ENCODE measurements at regions not wholly inside any gene's neighbourhood (a gene's known extent, or its start where the extent isn't known, plus 50 kb on each side); places are given as distances from the start of the nearest gene placed in this dataset.

DNA sequence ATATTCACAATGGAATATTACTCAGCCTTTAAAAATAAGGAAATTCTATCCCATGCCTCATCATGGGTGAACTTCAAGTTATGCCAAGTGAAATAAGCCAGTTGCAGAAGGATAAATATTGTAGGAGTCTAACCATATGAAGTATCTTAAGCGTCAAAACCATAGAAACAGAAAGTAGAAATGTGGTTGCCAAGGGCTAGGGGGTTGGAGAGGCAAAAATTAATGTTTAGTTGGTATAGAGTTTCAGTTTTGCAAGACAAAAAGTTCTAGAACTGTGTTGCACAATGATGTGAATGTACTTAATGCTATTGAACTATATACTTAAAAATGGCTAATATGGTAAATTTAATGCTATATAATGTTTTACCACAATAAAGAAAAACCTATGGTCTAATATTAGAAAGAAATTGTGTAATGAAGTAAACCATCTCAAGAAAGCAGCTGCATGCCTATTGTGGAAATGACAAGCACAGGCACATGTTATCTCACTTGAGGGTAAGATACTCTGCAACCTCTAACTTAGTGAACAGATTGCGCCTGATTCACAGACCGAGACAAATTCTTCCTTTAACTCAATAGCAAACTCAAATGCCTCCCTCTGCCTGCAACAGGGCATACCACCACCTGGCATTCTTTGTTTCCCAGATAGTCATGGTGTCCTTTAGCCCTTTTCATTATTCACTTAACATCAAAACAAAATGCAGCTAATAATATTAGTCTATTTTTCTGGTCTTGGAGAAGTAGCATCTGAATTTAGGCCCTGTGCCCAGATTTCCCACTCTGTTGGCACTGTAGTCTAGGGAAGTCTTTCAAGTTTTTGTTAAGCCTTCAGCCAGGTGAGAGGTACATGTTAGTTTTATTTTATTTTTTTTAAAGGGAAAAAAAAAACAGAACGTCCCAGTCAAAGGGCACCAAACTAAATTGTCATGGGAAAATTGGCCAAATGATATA is 80.2 kb upstream of the ACP3 start:
- H3K36me3 Mint-ChIP-seq, result no peaks in the 10 kb centered on the region
- H3K27me3 Mint-ChIP-seq, result peaks cover 3% of the 10 kb centered on the region
- no peak for DNase-seq
- no peaks in the 10 kb centered on the region for H3K9me3 Mint-ChIP-seq
- CTCF ChIA-PET, result no interaction called here
- no peaks in the 10 kb centered on the region for H3K4me1 Mint-ChIP-seq
- no peak overlapping the region for H3K27ac Mint-ChIP-seq
- H3K4me3 Mint-ChIP-seq, result no peak overlapping the region

- H3K27ac Mint-ChIP-seq, result no peak overlapping the region
- peaks cover 3% of the 10 kb centered on the region for H3K27me3 Mint-ChIP-seq
- H3K4me1 Mint-ChIP-seq, result no peaks in the 10 kb centered on the region
- no peaks in the 10 kb centered on the region for H3K36me3 Mint-ChIP-seq
- H3K4me3 Mint-ChIP-seq, result no peak overlapping the region
- DNase-seq, result no peak
- no peaks in the 10 kb centered on the region for H3K9me3 Mint-ChIP-seq
- CTCF ChIA-PET, result no interaction called here
These were observed 79.6 kb upstream of the ACP3 start for GRCh38 chr3:132237652-132238032.

DNA sequence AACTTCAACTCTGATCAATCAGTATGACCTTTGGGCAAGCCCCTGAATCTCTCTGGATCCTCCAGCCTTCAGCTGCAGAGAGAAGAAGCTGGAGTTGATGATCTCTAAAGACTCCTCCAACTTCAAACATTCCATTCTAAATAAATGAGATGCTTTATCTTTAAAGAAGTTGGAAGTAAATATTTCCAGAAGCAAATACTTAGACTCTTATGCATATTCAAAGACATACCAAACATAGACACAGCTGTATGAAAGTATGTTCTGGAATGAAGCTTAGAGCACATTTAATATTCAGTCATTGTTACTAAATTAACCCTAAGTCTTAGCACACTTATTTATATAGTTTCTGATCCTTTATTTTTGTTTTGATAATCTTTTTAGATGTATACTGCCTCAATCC is 77.6 kb upstream of the ACP3 start:
- Mint-ChIP-seq H3K4me1 (no peaks in the 10 kb centered on the region), H3K27me3 (peaks cover 3% of the 10 kb centered on the region), H3K36me3 (no peaks in the 10 kb centered on the region), H3K4me3 (no peak overlapping the region), H3K27ac (no peak overlapping the region), H3K9me3 (no peaks in the 10 kb centered on the region)
- no peak for DNase-seq
- CTCF ChIA-PET, result interaction anchor here (0.8 kb wide), 1 partner anchor 24 kb away, joined by 3 read pairs; no protein-coding TSS in a partner anchor

DNA sequence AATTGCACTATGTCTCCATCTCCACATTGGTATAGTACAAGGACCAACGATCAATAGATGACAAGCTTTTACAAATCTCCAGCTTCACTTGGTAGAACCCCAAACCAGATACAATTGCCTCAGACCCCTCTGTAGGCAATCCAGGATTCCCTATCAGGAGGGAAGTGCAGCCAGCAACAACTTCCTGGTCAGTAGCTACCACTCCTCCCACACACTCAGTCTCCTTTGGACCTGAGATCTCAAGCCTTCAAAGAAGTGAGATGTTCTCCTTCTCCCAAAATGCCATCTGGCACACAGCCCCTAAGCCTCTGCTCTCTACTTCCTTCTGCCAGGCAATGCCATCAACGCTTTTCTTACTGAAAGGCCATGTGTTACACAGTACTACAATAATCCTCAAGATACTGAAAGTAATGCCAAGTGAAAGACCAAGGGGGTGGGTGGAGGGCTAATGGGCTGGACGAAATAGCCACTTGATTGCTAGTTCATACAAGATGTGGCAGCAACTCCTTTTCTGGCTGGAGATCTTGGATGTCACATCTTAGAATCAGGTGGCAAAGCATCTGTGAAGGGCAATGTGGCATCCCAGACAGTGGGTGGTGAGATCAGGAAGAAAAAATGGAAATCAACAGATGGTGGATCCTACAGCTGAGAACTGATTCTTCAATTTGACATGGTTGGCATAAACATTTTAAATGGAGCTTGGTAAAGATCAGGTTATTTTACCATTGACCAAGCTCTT is 75.3 kb upstream of the ACP3 start:
- DNase-seq, result no peak
- H3K4me3 Mint-ChIP-seq, result no peak overlapping the region
- no peaks in the 10 kb centered on the region for H3K4me1 Mint-ChIP-seq
- peaks cover 9% of the 10 kb centered on the region for H3K27me3 Mint-ChIP-seq
- CTCF ChIA-PET, result no interaction called here
- no peaks in the 10 kb centered on the region for H3K9me3 Mint-ChIP-seq
- H3K27ac Mint-ChIP-seq, result no peak overlapping the region
- no peaks in the 10 kb centered on the region for H3K36me3 Mint-ChIP-seq

GRCh38 chr3:132242790-132243189 is 74.4 kb upstream of the ACP3 start:
- Mint-ChIP-seq H3K27ac (no peak overlapping the region), H3K4me3 (no peak overlapping the region), H3K27me3 (peaks cover 7% of the 10 kb centered on the region), H3K9me3 (no peaks in the 10 kb centered on the region), H3K4me1 (no peaks in the 10 kb centered on the region), H3K36me3 (no peaks in the 10 kb centered on the region)
- DNase-seq, result no peak
- CTCF ChIA-PET, result no interaction called here

- no peak overlapping the region for H3K27ac Mint-ChIP-seq
- CTCF ChIA-PET, result no interaction called here
- H3K36me3 Mint-ChIP-seq, result no peaks in the 10 kb centered on the region
- no peak overlapping the region for H3K4me3 Mint-ChIP-seq
- H3K9me3 Mint-ChIP-seq, result no peaks in the 10 kb centered on the region
- peaks cover 11% of the 10 kb centered on the region for H3K27me3 Mint-ChIP-seq
- DNase-seq, result no peak
- no peaks in the 10 kb centered on the region for H3K4me1 Mint-ChIP-seq
These were observed 71.6 kb upstream of the ACP3 start for GRCh38 chr3:132245552-132246142.

DNA sequence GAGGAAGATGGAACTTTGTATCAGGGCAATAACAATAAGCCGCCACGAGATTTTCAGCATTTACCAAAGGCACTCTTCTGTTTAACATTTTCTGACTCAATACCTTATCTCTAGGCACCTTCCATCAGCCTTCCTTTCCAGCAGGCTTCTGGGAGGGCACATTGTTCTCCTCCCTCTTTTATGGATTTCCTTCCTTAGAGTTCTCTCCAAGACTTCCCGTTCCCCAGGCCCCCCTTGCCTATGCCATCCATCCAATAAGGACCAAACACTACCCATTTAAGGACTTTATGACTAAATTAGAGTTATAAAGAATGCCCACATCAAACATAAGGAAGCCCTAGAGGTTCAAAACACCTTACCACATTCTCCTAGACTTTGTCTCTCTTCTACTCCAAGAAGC is 71.0 kb upstream of the ACP3 start:
- Mint-ChIP-seq H3K27me3 (peaks cover 11% of the 10 kb centered on the region), H3K27ac (no peak overlapping the region), H3K36me3 (no peaks in the 10 kb centered on the region), H3K4me3 (no peak overlapping the region), H3K9me3 (no peaks in the 10 kb centered on the region), H3K4me1 (no peaks in the 10 kb centered on the region)
- no peak for DNase-seq
- CTCF ChIA-PET, result no interaction called here

DNA sequence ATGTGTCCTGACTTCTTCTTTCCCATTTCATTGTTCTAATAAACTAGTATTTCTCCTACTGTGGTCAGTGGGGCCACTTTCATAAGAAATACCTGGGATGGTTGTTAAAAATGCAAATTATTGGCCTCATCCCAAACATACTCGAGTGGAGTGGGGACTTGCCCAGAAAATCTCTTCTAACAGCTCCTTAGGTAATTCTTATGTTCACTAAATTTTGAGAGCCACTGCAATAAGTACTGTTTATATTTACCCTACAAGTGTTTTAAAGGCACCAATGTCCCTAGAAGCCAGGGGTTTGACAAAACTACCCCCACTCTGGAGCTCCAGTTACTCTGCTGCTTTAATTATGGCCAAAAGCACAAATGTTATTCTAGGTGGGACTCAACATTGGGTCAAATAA is 70.0 kb upstream of the ACP3 start:
- Mint-ChIP-seq H3K9me3 (no peaks in the 10 kb centered on the region), H3K27me3 (peaks cover 11% of the 10 kb centered on the region), H3K4me1 (no peaks in the 10 kb centered on the region), H3K4me3 (no peak overlapping the region), H3K36me3 (no peaks in the 10 kb centered on the region), H3K27ac (no peak overlapping the region)
- DNase-seq, result no peak
- CTCF ChIA-PET, result interaction anchor here (0.6 kb wide), 1 partner anchor 106 kb away, joined by 3 read pairs; no protein-coding TSS in a partner anchor

DNA sequence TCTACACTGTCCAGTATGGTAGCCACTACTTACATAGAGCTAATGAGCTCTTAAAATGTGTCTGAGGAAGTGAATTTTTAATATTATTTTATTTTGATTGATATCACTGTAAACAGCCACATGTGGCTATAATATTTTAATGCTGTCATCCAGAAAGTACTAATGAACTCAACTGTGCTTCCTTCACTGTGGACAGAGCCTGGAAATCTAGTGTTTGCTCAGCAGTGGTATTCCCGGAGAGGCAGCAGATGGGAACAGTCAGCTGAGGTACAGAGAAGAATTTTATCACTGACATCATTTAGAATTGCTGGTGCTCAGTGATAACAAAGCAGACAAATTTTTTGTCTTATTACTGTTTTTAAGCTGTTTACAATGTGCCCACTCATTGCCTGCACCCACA is 68.7 kb upstream of the ACP3 start:
- CTCF ChIA-PET, result no interaction called here
- Mint-ChIP-seq H3K4me3 (no peak overlapping the region), H3K9me3 (no peaks in the 10 kb centered on the region), H3K36me3 (no peaks in the 10 kb centered on the region), H3K27me3 (peaks cover 11% of the 10 kb centered on the region), H3K27ac (no peak overlapping the region), H3K4me1 (no peaks in the 10 kb centered on the region)
- DNase-seq, result no peak

- H3K27me3 Mint-ChIP-seq, result peaks cover 4% of the 10 kb centered on the region
- H3K9me3 Mint-ChIP-seq, result no peaks in the 10 kb centered on the region
- no peaks in the 10 kb centered on the region for H3K36me3 Mint-ChIP-seq
- DNase-seq, result no peak
- H3K27ac Mint-ChIP-seq, result no peak overlapping the region
- no peaks in the 10 kb centered on the region for H3K4me1 Mint-ChIP-seq
- CTCF ChIA-PET, result no interaction called here
- H3K4me3 Mint-ChIP-seq, result no peak overlapping the region
These were observed 63.8 kb upstream of the ACP3 start for GRCh38 chr3:132253262-132253878.

DNA sequence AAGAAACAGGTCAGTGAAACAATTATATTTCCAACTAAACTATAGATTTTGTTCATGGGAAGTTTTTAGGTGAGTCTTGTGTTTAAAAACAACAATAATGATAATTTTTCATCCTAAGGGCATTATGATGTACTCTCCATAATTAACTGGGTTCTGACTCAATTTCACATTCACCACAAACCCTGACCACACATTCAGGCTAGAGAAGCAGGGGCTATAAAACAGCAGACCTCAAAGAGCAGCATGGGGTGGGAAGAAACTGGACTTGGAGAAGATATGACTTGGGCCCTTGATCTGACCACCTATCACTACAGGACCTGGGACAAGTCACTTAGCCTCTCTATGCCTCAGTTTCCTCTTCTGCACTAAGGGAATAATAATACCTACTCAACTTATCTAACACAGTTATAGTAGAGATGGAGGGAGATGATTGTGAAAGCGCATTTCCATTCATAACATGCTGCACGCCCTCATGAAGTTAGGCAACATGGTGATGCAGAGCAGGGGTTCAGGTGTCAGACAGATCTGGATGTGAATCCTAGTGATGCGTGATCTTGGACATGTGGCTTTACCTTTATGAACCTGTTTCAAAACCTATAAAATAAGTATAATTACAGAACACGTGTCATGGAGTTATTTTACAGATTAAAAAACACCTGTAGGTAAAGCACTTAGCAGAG is 63.0 kb upstream of the ACP3 start:
- no peak overlapping the region for H3K27ac Mint-ChIP-seq
- H3K9me3 Mint-ChIP-seq, result no peaks in the 10 kb centered on the region
- CTCF ChIA-PET, result interaction anchor here (1.2 kb wide), 1 partner anchor 89 kb away, joined by 11 read pairs; no protein-coding TSS in a partner anchor
- H3K27me3 Mint-ChIP-seq, result peaks cover 3% of the 10 kb centered on the region
- H3K36me3 Mint-ChIP-seq, result no peaks in the 10 kb centered on the region
- H3K4me1 Mint-ChIP-seq, result no peaks in the 10 kb centered on the region
- DNase-seq, result no peak
- H3K4me3 Mint-ChIP-seq, result no peak overlapping the region

DNA sequence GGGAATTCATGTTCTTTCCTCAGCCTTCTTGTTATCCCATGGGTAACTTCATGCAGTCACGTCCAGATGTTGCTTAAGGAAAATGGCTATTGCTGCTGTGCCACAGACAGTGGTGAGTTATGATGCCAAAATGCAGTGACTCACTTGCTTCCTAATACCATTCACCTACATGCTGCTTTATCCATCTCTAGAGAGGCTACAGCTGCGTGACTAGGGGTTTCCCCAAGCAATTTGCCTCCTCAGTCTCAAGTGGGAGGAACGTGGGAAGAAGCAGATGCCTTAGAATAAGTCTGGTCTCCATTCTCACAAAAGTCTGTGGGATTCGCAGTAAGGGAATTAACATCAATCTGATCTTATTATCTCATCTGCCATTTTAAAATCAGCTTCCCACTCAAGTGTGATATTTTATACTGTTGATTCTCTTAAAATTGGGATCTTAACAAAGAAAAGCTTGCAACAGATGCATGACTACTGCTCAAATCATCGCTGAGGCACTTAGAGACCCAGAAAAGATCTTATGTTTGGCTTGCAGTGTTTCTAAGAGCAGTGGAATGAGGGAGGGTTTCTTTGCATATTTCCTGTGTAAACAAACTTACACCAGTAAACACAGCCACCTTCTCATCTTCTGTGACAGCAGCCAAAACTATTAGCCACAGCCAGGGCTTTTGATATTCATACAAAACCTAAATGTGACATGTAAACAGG is 62.0 kb upstream of the ACP3 start:
- Mint-ChIP-seq H3K9me3 (no peaks in the 10 kb centered on the region), H3K36me3 (no peaks in the 10 kb centered on the region), H3K4me1 (no peaks in the 10 kb centered on the region)

DNA sequence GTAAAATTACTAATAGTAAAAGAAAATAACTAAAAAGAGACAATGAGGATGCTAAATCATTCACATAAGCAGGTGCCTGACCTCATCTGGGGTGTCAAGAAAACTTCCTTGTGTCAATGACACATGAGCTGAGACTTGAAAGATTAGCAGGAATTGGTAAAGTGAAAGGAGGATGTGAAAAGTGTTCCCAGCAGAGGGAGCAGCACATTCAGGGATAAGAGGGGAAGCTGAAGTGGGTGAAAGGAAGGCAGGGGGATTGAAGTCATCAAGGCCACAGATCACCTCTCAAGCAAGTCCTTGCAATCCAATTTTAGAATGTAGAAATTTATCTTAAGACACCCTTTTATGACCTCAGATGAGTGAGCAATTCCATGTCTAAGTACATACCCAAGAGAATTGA is 60.2 kb upstream of the ACP3 start:
- no peaks in the 10 kb centered on the region for H3K36me3 Mint-ChIP-seq
- H3K27me3 Mint-ChIP-seq, result no peaks in the 10 kb centered on the region
- CTCF ChIA-PET, result interaction anchor here (1.4 to 2.9 kb wide), 2 partner anchors 85 to 140 kb away, joined by 3 to 7 read pairs; no protein-coding TSS in a partner anchor
- H3K4me1 Mint-ChIP-seq, result no peaks in the 10 kb centered on the region
- no peak for DNase-seq
- H3K4me3 Mint-ChIP-seq, result no peak overlapping the region
- no peak overlapping the region for H3K27ac Mint-ChIP-seq
- no peaks in the 10 kb centered on the region for H3K9me3 Mint-ChIP-seq

More for the DNA sequence above, 62.0 kb upstream of the ACP3 start:
- CTCF ChIA-PET, result interaction anchor here (1.2 kb wide), 1 partner anchor 88 kb away, joined by 11 read pairs; no protein-coding TSS in a partner anchor
- no peak overlapping the region for H3K27ac Mint-ChIP-seq
- no peaks in the 10 kb centered on the region for H3K27me3 Mint-ChIP-seq
- H3K4me3 Mint-ChIP-seq, result no peak overlapping the region
- no peak for DNase-seq
